GM18511 (cell line): ENCODE measurements at regions not wholly inside any gene's neighbourhood (a gene's known extent, or its start where the extent isn't known, plus 50 kb on each side); places are given as distances from the start of the nearest gene placed in this dataset.
"Not testable (repeated sequence)": the region's sequence is repeated elsewhere in the genome, so short reads cannot be mapped to it uniquely, and the experiment has no call there.

ENCODE experiments used
- ATAC-seq: cut with Tn5 transposase; IDR thresholded peaks from one replicate; pipeline ENCODE4 v1.9.1; 2021; ENCODE audit warnings: mild to moderate bottlenecking, moderate library complexity; ENCODE audit not compliant: unreplicated experiment

DNA sequence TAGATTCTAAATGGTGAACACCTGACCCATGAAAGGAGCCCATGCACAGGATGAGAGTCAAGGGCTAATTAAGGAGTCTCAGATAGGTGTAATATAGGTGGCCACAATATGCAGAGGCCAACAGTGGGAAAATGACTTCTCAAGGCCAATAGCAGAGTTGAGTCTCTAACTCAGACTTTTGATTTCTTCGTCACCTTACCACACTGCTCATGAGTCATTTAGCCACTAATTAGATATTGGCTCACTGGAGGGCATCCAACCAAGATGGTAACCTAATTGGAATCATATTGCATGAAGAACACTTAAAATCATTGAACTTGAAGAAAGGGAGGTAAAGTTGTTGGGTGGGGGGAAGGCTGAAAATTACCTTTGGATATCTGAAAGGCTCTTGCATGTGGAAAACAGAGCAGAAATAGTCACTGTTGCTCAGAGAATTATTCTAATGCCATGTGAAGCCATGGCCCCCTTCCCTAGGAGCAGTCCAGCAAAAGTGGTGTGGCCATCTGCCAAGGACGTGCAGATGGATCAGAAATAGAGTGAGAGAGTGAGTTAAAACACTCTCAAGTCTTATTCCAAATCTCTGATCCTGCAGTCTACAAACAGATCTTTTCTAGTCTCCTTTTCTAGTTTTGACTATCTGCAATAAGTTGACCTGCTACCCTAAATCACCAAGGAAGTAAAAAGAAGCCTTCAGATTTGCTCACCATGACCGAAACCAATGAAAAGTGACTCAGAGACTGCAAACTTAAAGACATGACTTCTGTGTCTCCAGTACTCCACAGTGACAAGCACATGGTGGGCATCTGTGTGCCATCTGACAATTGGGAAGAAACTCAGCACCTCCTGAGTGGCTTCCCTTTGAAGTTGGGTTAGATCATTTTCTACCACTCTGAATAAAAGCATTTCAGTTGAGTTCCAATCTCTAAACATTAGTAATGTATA, 93.9 kb upstream of the C1QTNF7 start:
- ATAC-seq: no peak

DNA sequence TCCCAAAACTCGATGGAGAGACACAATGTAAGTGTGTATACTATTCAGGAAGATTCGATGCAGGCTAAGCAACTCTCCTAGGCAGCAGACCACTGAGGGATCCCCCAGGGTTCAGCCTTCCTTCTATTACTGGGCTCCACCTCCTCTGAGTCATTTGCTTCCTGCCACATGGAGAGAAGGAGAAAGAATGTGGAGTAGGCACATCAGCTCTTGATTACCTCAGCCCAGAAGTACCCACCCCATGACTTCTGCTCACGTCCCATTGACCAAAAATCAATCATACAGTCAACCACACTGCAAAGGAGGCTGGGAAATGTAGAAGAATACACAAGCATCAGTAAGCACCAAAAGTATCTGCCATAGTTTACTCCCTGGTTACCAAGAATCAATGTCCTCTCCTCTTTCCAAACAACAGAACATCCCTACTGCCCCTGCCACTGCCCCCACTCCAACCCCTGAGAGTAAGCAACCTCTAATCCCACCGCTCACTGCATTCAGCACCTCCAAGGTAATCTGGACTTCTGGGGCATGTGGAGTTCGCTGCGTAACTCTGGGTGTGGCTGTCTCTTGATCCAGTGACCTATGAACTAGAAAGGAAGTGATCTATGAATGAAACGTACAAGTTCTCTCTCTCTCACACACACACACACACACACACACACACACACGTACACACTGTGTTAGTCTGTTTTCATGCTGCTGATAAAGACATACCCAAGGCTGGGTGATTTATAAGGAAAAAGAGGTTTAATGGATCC, 91.2 kb upstream of the C1QTNF7 start:
- no peak for ATAC-seq

DNA sequence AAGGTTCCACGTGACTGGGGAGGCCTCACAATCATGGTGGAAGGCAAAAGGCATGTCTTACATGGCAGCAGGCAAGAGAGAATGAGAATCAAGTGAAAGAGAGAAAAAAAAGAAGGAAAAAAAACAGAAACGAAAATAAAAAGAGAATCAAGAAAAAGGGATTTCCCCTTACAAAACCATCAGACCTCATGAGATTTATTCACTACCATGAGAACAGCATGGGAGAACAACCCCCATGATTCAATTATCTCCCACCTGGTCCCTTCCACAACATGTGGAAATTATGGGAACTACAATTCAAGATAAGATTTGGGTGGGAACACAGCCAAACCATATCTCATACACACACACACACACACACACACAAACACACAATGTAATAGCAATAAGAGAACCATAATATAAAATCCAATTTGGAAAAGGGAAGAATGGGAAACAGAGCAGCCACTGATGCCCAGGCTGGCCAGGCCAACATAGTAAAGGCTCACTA, 90.6 kb upstream of the C1QTNF7 start:
- not testable (repeated sequence) for ATAC-seq

DNA sequence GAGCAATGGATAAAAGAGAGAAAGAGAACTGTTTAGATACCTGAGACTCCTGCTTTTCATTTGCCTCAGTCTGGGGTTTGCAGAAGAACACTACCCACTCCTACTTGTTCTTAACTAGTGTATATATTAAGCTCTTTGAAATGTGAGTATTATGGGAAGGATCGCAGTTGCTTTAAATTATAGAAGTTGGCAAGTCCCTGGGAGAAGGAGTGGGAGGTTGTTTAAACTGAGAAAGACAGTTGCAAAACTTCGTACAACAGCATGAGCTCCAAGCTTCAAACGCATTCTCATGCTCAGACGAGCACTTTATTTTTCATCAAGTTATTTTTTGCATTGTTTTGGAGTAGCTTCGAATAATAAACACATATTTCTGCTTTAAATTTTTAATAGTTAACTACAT, 88.1 kb upstream of the C1QTNF7 start:
- ATAC-seq: no peak

DNA sequence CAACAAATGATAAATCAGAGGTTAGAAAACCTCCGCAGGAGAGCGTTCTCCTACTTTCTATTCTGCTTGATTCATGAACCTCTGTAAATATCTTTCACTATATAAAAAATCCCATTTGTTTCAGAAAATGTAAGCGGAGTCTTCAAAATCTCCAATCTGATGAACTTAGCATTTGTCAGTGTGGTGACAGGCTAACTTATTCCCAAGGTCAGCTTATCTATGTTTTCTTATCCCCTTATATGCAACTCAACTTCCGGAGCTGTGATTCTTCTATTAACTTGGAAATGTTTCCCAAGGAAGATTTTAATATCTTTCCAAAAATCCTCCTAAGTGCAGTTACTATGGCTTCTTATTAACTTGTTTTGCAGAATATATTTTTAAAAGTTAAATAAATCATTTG, 87.5 kb upstream of the C1QTNF7 start:
- no peak for ATAC-seq

DNA sequence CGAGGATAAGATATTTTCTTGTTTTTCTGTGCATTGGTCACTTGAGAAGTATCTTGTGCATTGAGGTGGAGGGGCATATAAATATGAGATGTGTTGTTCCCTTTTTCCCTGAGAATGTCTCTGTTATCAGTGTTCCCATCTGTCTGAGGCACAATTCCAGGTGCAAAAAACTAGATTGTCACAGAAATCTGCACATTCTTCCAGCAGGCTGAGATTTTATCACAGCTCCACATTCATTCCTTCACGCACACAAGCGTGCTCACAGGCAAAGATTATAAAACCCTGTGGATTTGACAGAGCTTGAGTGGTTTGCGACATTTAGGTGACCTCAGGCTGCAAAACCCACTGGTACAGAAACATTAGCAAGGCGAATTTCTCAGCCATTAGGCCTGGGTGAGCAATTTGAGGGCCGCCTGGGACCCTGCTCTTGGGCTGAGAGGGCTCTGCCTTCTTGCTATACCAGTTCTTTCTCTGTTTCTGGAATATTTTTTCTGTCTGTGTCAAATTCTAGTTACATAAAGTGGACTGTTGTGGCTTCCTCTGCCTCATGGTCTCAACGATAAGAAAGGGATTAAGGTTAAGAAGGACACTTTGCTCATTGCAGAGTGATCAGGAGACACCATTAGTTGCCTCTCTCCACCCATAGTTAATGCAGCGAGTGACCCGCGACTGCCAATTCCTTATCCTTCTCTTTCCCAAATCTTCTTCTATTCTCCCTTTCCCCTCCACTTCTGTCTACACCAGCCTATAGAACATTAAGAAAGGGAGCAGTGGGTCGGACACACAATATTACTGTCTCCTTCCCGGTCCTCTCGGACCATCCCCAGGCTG, 86.7 kb upstream of the C1QTNF7 start:
- no peak for ATAC-seq

DNA sequence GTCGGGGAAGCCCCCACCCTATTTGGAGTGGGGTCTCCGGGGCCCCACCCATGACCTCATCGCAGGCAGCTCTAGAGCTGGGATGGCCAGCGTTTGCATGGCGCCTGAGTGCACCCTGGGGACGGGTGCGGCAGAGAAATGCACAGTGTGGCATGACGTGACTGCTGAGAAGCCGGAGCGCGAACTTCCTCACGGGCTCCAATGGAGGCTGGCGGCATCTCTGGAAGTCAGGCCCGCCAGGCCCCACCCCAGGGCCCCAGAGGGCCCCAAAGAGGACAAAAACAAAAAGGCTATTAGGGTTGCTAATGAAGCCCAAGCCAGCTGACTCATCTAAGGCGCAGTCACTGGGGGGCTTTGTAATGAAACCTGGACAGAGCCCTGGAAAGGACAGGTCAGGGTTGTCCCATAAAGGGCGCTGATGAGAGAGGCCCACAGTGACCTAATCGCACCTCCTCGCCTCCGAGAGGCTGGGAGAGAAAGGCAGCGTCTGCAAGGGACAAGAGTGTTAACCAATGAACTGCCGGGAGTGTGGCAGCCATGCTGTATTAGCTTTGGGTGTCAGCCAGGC, 86.0 kb upstream of the C1QTNF7 start:
- ATAC-seq: no peak

DNA sequence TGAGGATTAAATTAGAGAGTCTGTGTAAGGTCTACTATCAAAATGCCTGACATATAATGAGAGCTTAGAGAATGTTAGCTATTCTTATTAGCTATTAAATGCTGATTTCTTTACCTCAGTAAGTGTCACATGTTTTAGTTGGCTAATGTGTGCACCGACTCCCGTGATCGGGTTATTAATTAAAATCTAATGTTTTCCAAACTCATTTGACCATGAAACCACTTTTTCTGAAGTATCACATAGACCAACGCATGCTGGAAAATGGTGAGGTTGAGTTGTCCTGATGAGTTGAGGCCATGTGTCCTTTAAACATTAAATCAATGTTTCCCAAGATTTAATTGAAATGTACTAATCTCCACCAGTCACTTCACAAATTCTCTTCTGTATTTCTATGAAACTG, 84.8 kb upstream of the C1QTNF7 start:
- ATAC-seq: no peak

DNA sequence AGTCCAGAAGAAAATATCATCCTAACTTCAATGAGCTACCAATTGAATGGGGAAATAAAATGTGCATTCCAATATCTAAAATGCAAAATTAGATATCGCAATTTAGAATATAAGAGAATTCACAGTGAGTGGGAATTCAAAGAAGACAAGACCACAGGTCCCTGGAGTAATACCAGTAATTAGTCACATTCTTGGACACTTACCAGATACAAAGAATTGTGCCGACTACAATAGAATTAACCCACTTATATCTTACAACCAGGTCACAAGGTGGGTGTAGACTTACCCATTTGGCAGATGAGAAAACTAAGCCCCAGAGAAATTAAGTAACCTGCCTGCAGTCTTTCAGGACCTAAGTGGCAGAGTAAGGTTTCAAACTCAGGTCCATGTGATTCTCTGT, 84.3 kb upstream of the C1QTNF7 start:
- no peak for ATAC-seq

DNA sequence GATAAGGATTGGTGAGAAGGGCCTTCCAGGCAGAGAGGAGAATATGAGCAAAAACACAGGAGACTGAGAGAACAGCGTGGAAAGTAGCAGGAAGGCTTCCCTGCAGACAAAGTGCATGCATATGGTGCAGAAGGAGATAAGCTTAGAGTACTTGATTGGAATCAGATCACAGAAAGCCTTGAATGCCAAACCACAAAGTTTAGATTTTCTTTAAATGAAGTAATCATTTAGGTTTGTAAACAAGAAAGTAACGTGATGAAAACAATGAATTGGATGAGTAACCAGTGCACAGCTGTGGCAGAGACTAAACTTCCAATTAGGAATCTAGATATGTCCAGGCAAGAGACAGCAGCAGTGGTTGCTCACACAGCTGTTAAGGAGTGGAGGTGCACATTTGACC, 83.8 kb upstream of the C1QTNF7 start:
- no peak for ATAC-seq

DNA sequence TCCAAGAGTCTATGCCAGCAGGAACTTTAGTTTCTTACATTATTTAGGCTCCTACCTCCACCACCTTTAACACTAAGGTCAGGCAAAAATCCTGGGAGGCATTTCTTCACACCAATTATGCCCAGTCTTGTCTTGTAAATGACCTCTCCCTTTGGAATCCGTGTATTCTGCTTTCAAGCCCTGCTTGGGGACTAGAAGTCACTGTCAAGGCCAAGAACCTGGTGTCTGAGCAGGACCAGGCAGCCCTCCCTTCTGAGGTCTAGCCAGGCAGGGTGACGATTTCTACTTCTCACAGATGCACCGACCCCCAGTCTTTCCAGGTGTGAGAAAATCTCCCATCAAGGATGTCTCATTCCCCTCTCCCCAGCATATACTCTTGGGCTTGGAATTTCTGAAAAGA, 82.7 kb upstream of the C1QTNF7 start:
- no peak for ATAC-seq

DNA sequence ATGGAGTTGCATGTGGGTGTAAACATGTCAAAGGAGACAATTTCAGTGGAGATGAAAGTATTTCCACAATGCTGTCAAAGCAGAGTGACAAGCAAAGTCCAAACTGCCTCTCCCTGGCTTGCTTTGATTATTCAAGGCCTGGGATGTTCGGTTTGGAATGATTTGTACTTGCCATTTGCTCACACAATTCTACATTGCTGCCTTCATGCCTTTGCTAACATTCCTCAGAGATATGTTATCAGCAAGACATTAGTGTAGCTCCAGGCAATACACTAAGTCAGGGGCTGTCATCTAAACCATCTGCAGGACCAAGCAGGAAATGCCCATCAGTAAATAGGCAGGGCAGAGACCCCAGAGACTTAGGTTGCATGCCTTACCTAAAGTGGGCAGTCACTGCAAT, 79.6 kb upstream of the C1QTNF7 start:
- ATAC-seq: no peak

DNA sequence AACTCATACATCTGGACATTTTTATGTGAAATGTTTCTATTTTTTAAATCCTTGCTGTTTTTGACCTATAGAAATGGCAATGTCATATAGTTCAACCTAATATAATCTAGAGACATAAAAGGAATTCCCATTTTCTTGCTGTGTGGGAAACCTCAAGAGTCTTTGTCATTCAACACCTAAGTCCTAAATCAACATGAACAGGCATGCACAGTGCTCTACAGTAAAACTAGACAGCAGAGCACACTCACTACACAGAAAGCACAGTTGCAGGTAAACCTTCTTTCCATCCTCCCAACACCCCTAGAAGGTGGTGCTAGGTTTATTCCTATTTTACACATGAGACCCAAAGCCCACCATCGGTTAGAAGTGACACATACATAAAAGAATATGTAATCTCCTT, 79.1 kb upstream of the C1QTNF7 start:
- no peak for ATAC-seq

DNA sequence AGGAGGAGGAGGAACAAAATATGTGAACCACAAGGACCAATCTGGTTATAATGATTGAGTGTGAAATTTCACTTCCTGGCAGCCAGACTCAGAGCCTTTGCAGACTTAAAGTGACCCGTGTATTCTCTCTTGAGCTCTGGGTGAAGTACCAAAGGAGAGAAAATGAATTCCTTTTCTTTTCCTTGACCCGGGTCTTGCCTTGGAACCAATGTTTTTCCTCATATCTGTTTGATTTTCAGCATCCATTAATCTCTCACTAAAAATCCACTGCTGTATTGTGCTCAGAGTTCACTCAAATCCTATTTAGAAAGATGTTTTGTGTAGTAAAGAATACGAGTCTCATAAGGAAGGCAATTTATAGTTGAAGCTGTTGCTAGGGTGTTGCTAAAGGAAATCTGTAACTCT, 78.3 kb upstream of the C1QTNF7 start:
- peak; percentile 51 for ATAC-seq

DNA sequence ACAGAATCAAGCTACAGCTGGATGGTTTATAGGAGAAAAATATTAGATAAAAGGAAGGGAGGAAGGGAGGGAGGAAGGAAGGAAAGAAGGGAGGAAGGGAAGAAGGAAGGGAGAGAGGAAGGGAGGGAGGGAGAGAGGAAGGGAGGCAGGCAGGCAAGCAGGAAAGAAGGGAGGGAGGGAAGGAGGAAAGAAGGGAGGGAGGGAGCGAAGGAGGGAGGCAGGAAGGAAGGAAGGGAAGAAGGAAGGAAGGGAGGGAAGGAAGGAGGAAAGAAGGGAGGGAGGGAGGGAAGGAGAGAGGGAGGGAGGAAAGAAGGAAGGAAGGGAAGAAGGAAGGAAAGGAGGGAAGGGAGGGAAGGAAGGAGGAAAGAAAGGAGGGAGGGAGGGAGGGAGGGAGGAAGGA, 77.9 kb upstream of the C1QTNF7 start:
- ATAC-seq: no peak

DNA sequence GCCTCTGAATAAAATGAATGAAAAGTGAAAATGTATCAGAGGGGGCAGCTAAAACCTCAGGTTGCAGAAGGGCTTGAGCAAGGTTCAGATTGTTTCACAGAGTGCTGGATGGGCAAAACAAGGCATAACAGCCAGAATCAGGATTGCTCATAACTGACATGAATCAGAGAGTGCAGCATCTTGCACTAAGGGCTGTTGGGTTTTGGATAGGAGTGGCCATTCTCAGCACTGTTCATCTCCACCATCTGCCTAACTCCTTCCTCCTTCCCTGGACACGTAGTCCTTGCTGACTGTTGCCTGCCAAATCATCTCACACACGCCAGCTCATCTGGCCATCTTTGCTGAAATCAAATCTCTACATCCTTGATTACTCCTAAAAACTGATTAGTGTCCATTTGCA, 75.3 kb upstream of the C1QTNF7 start:
- ATAC-seq: no peak

DNA sequence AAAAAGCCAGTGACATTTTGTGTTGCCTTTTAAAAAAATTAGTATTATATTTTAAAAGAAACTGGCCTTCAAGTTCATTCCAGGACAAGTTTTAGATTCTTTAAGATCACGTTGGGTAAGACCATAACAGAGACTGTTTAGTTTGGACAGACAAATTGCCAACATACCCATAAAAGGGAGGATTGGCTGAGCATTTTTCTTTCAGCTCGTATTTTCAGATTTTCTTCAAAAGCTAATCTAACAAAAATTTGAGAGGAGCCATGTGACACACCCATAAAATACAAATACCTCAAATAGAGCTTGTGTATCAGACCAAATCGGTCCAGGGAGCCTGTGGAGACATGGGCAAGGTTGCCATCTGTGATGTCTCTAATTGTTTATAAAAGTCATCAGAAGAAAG, 74.6 kb upstream of the C1QTNF7 start:
- no peak for ATAC-seq

DNA sequence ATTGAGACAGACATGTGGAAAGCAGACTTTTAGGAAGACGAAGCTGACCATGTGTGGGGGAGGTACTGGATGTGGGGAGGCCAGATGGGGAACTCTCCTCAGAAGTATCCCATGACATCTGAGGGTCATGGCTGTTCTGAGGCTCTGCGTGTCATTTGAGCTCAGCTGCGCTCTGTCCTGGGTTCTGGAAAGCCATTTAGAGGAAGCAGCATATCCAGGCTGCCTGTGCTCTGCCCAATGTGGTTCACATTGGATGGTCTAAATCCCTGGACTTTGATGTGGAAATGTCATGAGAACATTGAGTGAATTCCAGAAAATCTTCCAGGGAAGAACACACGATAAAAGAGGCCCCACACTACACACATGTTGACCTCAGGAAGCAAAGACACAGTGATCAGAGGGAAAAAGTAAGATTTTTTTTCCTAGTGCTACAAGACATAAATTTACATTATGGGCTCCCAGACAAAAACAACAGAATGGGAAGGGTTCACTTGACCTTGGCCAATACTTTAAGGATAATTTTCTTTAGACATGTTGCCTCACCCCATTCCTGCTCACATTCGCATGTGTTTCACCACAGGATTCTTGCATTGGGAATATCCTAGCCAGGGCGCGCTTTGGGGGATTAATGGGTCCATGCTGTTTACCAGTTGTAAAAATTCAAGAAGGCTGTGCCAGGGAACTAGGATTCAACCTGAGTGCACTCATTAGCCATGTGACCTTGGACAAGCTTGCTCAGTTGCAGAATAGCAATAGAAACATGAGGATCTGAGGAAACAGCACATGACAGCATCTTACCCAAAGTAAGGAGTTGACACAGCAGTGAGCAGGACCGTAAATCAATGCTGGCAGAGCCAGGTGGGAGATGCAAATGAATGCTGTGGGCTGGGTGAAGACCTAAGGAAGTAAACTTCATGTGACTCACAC, 73.2 kb upstream of the C1QTNF7 start:
- ATAC-seq: no peak

DNA sequence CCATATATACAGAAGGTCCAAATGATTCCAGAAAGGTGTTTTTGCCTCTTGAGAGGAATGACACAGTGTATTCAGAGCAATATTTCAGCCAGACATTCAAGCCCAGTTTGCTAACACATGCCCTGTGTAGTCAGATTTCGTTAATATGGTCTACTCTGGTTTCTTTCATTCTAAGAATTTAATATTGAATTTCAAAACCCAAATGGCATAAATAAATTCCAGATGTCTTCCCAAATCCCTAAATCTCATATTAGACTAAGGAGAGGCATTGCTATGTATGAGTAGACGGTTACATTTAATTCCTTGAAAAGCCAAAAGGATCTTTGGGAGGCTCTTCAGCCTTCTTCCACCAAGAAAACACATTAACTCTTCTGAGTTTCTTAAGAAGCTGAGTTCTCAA, 66.3 kb upstream of the C1QTNF7 start:
- no peak for ATAC-seq

DNA sequence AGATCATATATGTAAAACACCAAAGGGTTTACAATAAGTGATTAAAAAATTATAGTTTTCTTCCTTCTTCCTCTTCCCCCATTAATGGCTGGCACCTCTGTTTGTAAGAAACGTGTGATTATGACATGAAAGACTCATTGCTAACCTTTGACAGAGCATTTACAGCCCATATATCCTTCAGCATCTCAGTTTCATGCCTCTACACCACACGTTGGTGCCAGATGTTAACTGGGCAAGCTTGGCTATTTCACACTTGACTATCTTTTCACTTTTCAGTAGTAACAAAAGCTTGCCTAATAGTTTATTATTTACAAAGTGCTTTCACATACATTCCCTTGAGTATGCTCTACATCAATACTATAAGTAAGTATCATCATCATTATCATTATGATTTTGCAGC, 65.3 kb upstream of the C1QTNF7 start:
- ATAC-seq: no peak
